Activated CD8-positive, alpha-beta memory T cell treated with anti-CD3 and anti-CD28 coated beads, Interleukin-2, amount 10 ng/mL, durations not matched to agents 7 days and 5 days (primary cell): ENCODE measurements at regions not wholly inside any gene's neighbourhood (a gene's known extent, or its start where the extent isn't known, plus 50 kb on each side); places are given as distances from the start of the nearest gene placed in this dataset.

Experiments used
- ATAC-seq: fragments of 150-1000 bp; cut with Tn5 transposase; one replicate; pipeline ENCODE4 v1.10.0; 2021; ENCODE audit warnings: moderate library complexity
- CTCF ChIA-PET: fragments of 350-600 bp; sonication (Branson Sonifier 250); formaldehyde crosslinking; loops from one replicate; lab custom pipeline; 2021; ENCODE audit warnings: antibody characterized with exemption; lab: Charles Lee
- DNase-seq: peaks from one replicate; pipeline ENCODE4 v3.0.0-alpha.2; 2020
- H3K27ac Mint-ChIP-seq: one replicate; pipeline ENCODE4 v1.8.0; 2021; ENCODE audit warnings: mild to moderate bottlenecking, mixed read lengths
- H3K27me3 Mint-ChIP-seq: one replicate; pipeline ENCODE4 v1.8.0; 2021; ENCODE audit warnings: mixed read lengths
- H3K36me3 Mint-ChIP-seq: one replicate; pipeline ENCODE4 v1.8.0; 2021; ENCODE audit warnings: mild to moderate bottlenecking, mixed read lengths
- H3K4me1 Mint-ChIP-seq: one replicate; pipeline ENCODE4 v1.8.0; 2021; ENCODE audit warnings: mixed read lengths
- H3K4me3 Mint-ChIP-seq: one replicate; pipeline ENCODE4 v1.8.0; 2021; ENCODE audit warnings: mild to moderate bottlenecking, moderate library complexity, mixed read lengths
- H3K9me3 Mint-ChIP-seq: one replicate; pipeline ENCODE4 v1.8.0; 2022; ENCODE audit warnings: low read depth, mixed read lengths

- Mint-ChIP-seq H3K9me3 (no peaks in the 10 kb centered on the region), H3K27me3 (peaks cover 3% of the 10 kb centered on the region), H3K4me3 (no peak overlapping the region), H3K36me3 (no peaks in the 10 kb centered on the region), H3K4me1 (peaks cover 2% of the 10 kb centered on the region), H3K27ac (no peak overlapping the region)
- ATAC-seq (no peak), DNase-seq (no peak)
- CTCF ChIA-PET, result no interaction called here
Observed at GRCh38 chr11:70018816-70019215, 59.3 kb upstream of the ANO1 start.

- CTCF ChIA-PET, result no interaction called here
- Mint-ChIP-seq H3K36me3 (no peaks in the 10 kb centered on the region), H3K4me3 (no peak overlapping the region), H3K4me1 (peaks cover 2% of the 10 kb centered on the region), H3K27me3 (peaks cover 3% of the 10 kb centered on the region), H3K9me3 (no peaks in the 10 kb centered on the region), H3K27ac (no peak overlapping the region)
- DNase-seq, result no peak
- ATAC-seq, result no peak
Observed at GRCh38 chr11:70019576-70020011, 58.5 kb upstream of the ANO1 start.

GRCh38 chr11:70020336-70021214, 57.5 kb upstream of the ANO1 start:
- Mint-ChIP-seq H3K4me3 (no peak overlapping the region), H3K9me3 (no peaks in the 10 kb centered on the region), H3K4me1 (peaks cover 2% of the 10 kb centered on the region), H3K36me3 (no peaks in the 10 kb centered on the region), H3K27ac (no peak overlapping the region), H3K27me3 (peaks cover 3% of the 10 kb centered on the region)
- ATAC-seq, result no peak
- DNase-seq, result no peak
- CTCF ChIA-PET, result no interaction called here

DNA sequence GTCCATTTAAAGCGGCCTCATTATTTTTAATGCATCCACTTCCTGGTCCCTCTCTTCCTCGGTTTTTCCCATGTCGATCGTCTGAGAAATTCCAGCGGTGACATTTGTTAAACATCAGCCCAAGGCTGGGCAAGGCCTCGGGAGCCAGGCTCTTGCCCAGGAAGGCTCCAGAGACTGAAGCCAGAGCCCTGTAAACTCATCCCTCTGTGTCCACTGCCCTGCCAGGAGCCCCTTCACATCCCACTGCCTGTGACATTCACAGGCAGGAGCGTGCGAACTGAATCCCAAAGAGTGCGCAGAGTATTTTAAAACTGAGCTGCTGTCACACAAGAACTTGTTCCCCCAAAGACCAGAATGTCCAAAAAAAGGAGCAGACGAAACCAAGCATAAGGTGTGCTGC, 56.5 kb upstream of the ANO1 start:
- H3K4me1 Mint-ChIP-seq, result peaks cover 2% of the 10 kb centered on the region
- H3K27ac Mint-ChIP-seq, result no peak overlapping the region
- H3K36me3 Mint-ChIP-seq, result no peaks in the 10 kb centered on the region
- H3K27me3 Mint-ChIP-seq, result peaks cover 3% of the 10 kb centered on the region
- no peaks in the 10 kb centered on the region for H3K9me3 Mint-ChIP-seq
- ATAC-seq (no peak), DNase-seq (no peak)
- no peak overlapping the region for H3K4me3 Mint-ChIP-seq
- CTCF ChIA-PET, result no interaction called here

GRCh38 chr11:70024036-70024772, 53.9 kb upstream of the ANO1 start:
- Mint-ChIP-seq H3K9me3 (no peaks in the 10 kb centered on the region), H3K4me1 (no peaks in the 10 kb centered on the region), H3K4me3 (no peak overlapping the region), H3K27me3 (no peaks in the 10 kb centered on the region), H3K27ac (no peak overlapping the region), H3K36me3 (no peaks in the 10 kb centered on the region)
- ATAC-seq (no peak), DNase-seq (no peak)
- CTCF ChIA-PET, result no interaction called here

DNA sequence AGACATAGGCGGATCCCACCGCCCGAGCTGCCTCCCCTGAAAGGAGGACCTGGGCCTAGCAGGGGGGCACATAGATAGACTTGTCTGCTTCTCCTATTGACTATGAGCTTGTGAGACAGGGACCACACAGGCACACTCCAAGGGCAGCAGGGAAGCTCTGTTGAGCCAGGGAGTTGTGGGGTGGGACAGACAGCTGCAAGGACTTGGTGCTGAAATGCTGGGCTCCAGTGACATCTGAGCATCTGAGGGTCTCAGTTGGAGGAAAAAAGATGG, 53.4 kb upstream of the ANO1 start:
- no peak for ATAC-seq

DNA sequence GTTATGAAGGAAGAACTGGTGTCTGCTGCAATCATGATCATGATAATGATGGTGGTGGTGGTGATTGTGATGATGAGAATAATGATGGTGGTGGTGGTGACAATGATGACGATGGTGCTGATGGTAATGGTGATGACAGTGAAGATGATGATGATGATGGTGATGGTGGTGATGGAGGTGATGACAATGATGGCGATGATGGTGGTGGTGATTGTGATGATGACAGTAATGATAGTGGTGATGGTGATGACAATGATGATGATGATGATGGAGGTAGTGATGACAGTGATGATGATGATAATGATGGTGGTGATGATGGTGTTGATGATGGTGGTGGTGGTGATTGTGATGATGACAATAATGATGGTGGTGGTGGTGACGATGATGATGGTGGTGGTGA, 52.8 kb upstream of the ANO1 start:
- H3K9me3 Mint-ChIP-seq, result no peaks in the 10 kb centered on the region

More for the DNA sequence above, 53.4 kb upstream of the ANO1 start:
- Mint-ChIP-seq H3K9me3 (no peaks in the 10 kb centered on the region), H3K27me3 (no peaks in the 10 kb centered on the region), H3K4me1 (no peaks in the 10 kb centered on the region), H3K27ac (no peak overlapping the region), H3K36me3 (no peaks in the 10 kb centered on the region), H3K4me3 (no peak overlapping the region)
- DNase-seq, result no peak
- CTCF ChIA-PET, result no interaction called here

GRCh38 chr11:70026012-70026411, 52.1 kb upstream of the ANO1 start:
- Mint-ChIP-seq H3K27ac (no peak overlapping the region), H3K36me3 (no peaks in the 10 kb centered on the region), H3K27me3 (no peaks in the 10 kb centered on the region), H3K4me1 (no peaks in the 10 kb centered on the region), H3K9me3 (no peaks in the 10 kb centered on the region), H3K4me3 (no peak overlapping the region)
- ATAC-seq (no peak), DNase-seq (no peak)
- CTCF ChIA-PET, result no interaction called here

More for the DNA sequence above, 52.8 kb upstream of the ANO1 start:
- no peak for ATAC-seq
- Mint-ChIP-seq H3K36me3 (no peaks in the 10 kb centered on the region), H3K4me1 (no peaks in the 10 kb centered on the region), H3K27ac (no peak overlapping the region), H3K4me3 (no peak overlapping the region), H3K27me3 (no peaks in the 10 kb centered on the region)
- CTCF ChIA-PET, result no interaction called here
- DNase-seq, result no peak

DNA sequence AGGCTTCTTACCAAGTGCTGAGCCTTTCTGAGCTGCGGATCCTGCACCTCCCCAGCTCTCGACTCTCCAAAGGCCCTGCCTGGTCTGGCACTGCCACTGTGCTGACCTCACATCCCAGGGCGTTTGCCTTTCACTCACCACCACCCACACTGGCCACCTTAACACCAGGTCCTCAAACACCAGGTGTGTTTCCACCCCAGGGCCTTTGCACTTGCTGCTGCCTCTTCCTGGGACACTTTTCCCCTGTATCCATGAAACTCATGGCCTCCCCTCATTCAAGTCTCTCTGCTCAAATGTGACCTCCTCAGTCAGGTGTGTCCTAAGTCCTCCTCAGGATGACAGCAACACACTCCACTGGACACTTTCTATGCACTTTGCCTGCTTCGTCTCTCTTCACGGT, 51.4 kb upstream of the ANO1 start:
- Mint-ChIP-seq H3K27me3 (no peaks in the 10 kb centered on the region), H3K27ac (no peak overlapping the region), H3K4me1 (no peaks in the 10 kb centered on the region), H3K4me3 (no peak overlapping the region), H3K9me3 (no peaks in the 10 kb centered on the region), H3K36me3 (no peaks in the 10 kb centered on the region)
- DNase-seq (no peak), ATAC-seq (no peak)
- CTCF ChIA-PET, result no interaction called here

DNA sequence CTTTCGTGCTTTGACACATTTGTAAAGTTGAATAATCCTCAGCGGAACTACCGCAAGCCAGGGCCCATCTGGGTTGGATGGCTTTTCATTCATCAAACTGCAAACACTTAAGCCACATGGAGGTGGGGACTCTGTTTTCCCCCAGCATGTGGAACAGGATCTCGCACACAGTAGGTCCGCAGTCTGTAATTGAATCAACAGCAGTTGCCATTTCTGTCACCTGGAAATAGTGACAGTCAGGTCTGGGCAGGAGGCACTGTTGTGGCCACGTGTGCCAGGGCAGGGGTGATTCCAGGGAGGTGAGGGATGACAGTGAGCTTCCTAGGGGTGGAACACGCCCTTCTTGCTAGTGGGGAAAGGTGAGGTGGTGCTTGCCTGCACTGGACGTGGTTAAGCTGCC, 50.7 kb upstream of the ANO1 start:
- DNase-seq (no peak), ATAC-seq (no peak)
- Mint-ChIP-seq H3K27ac (no peak overlapping the region), H3K4me3 (no peak overlapping the region), H3K9me3 (no peaks in the 10 kb centered on the region), H3K27me3 (no peaks in the 10 kb centered on the region), H3K4me1 (no peaks in the 10 kb centered on the region), H3K36me3 (no peaks in the 10 kb centered on the region)
- CTCF ChIA-PET, result no interaction called here

GRCh38 chr11:70028147-70028855, 49.8 kb upstream of the ANO1 start:
- Mint-ChIP-seq H3K4me1 (no peaks in the 10 kb centered on the region), H3K27me3 (no peaks in the 10 kb centered on the region), H3K36me3 (no peaks in the 10 kb centered on the region), H3K27ac (no peak overlapping the region), H3K9me3 (no peaks in the 10 kb centered on the region), H3K4me3 (no peak overlapping the region)
- CTCF ChIA-PET, result no interaction called here
- DNase-seq, result no peak
- no peak for ATAC-seq
